HG03439 (cell line): ENCODE measurements at regions not wholly inside any gene's neighbourhood (a gene's known extent, or its start where the extent isn't known, plus 50 kb on each side); places are given as distances from the start of the nearest gene placed in this dataset.

Experiments used
- ATAC-seq: cut with Tn5 transposase; IDR thresholded peaks from one replicate; pipeline ENCODE4 v1.9.1; 2021; ENCODE audit warnings: mild to moderate bottlenecking, moderate library complexity; ENCODE audit not compliant: unreplicated experiment

DNA sequence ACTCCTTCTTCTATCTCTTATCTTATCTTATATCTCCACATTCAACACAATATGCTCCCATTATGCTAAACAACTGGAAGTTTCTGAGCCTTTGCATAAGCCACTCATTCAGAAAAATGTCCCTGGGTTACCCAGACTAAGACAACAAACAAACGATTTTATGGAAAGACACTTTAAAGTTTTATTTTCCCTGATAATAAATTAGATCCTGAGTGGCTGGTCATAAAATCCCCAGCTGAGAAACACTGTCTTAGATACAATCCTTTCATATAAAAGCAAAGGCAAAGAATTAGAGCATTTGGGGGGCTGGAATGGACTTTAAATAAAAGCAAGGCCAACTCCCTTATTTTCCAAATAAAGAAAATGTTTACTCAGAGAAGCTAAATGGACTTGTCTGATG is 322.3 kb downstream of the GBE1 start:
- no peak for ATAC-seq

DNA sequence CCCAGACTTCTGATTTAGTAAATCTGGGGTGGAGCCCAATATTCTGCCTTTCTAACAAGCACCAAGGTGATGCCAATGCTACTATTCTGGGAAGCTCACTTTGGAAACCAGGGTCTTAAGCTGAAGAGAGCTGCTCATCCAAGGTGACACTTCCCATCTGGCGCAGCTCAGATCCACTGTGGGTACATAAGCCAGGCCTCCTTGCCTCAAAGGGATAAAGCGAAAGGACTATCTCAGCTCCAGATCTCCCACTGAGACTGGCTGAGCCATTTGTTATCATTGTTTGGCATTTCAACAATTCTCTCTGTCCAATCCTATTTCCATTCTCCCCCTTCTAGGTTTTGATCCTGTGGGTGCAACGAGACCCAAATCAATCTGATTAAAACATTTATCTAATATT is 323.8 kb downstream of the GBE1 start:
- ATAC-seq, result no peak

DNA sequence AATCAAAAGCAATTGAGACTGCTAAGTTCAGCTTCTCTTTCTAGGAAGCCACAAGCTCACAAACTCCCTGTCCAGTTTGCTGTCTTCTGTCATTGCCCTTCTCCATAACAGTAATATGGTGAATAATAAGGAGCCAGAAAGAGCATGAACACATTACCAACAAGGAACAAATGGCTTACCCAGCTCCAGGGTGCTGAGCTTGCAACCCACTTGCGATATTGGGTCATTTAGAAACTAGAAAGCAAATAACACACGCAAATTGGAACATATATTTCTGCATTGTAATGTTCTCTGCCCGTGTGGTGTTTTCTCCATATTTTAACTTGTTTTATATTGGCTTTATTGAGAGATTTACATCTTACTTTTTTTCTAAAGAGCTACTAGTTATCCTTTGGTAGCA is 325.3 kb downstream of the GBE1 start:
- no peak for ATAC-seq

DNA sequence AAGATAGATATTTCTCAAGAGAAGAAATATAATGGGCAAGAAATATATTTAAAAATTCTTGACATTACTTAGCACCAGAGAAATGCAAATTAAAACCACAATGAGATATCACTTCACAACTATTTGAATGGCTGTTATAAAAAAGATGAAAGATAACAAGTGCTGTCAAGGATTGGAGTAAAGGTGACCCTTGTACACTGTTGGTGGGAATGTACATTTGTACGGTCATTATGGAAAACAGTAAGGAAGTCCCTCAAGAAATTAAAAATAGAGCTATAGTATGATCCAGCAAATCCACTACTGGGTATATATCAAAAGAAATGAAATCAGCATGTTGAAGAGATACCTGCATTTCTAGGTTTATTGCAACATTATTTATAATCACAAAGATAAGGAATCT is 326.4 kb downstream of the GBE1 start:
- ATAC-seq, result no peak

DNA sequence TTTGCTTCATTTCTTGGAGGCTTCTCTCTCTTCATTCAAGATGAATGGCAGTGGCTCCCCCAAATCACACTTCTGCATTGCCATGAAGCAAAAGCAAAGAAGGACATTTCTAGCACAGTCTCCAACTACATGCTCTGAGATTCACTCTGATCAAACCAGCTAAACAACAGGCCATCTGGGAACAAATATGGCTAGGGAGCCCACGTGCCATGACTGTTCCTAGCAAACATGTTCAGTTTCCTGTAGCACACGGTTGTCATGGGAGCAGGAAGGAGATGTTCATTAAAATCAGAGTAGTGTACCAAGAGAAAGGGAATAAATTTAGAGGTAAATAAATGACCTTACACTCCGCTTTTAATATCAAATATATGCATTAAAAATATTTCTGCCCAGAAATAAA is 327.3 kb downstream of the GBE1 start:
- no peak for ATAC-seq

DNA sequence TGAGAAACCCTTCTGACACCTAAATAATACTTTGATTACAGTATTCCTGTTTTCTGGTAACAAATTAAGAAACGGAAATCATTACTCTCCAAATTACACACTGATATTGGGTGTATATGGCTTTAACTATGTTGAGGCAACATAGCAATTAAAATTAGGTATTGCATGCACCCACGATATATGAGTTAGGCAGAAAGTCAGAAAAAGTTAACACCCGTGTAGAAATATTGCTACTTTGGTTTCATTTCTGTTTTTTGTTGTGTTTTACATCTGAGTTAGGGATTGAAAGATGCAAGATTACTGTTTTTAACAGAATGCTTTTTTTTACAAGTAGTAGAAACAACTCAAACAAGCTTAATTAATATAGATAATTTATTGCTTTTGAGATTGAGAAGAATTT is 327.8 kb downstream of the GBE1 start:
- no peak for ATAC-seq

DNA sequence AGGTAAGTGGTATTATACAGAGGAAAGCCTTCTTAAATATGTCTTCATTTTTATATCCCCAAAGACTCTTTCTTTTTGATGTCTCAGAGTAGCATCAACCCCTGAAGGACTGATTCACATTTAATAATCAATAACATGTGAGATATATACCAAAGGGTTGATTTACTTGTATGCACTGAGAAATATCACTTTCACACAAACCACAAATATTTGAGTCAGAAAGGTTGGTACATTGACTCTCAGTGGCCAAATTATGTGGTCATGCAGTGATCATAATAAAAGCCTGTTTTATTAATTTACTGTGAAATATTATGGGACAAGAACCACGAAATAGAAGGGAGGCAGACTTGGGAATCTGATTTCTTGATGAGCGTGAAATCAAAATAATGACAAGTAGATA is 329.0 kb downstream of the GBE1 start:
- ATAC-seq, result no peak

DNA sequence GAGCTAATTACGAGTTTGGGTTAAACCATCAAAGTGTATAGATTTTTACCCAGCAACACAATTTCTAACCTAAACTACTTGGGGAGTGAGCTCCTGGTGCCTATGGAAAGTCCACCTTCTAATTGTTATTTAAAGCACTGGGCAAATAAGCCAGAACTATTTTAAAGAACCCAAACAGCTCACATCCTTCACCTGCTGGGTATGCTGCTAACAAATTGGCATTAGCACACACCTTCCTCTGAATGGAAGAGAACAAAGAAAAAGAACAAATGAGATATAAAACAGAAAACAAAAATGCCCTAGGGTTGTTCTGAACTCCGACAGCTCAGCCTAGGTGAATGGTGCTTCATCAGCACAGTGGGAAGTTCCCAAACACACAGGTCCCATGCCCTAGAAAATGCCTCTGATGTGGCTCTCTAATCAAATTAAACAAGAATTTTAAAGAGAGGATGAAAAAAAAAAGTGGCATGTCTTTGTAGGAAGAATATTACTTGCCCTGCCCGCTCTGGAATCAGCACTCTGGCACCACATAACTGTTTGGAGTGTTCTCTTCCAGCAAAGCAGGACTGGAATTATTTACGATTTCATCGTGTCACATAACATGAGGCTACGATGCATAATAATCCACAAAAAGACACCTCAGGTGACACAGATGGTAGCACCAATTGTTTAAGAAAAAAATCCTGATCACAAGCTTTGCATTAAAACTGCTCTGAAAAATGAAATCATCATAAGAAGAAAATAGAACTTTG is 334.4 kb downstream of the GBE1 start:
- no peak for ATAC-seq

DNA sequence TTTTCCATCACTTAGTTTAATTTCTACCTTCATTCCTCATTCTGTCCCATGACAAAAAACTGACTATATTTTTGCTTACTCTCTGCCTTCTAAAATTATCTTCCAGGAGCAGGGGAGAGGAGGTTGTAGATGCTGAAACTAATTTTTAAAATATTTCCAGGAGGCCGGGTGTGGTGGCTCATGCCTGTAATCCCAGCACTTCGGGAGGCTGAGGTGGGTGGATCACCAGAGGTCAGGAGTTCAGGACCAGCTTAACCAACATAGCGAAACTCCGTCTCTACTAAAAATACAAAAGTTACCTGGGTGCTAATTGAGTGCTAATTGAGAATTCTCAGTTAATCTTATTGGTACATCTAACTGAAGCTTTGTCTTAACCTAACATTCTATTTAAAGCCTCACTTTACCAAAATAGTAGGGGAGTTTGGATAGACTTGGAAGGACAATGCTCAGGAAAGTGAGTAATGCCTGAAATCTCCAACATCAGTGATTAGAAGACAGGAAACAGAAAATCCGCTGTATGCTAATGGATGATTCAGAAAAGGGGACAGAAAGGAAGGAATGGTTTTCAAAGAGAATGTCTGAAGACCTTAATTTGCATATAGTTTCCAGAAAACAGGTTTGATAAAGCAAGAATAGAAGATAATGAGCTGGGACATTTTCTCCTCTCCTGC is 336.1 kb downstream of the GBE1 start:
- ATAC-seq, result no peak

DNA sequence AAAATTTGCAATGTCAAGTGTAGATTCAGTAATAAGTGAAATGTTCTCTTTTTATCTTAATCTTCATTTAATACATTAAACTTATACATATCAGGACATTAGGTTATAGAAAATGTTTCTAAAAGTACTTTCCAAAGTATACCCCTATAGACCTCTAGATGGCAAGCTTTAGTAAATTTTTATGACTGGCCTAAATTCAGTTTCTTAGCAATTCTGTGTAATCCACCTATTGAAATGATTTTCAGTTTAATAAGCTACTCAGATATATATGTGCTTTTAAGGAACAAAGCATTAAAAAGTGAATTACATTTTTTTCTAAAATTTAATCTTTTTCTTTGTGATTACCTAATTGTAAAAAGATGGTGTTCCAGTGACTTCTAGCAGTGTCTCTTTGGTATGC is 342.2 kb downstream of the GBE1 start:
- no peak for ATAC-seq

DNA sequence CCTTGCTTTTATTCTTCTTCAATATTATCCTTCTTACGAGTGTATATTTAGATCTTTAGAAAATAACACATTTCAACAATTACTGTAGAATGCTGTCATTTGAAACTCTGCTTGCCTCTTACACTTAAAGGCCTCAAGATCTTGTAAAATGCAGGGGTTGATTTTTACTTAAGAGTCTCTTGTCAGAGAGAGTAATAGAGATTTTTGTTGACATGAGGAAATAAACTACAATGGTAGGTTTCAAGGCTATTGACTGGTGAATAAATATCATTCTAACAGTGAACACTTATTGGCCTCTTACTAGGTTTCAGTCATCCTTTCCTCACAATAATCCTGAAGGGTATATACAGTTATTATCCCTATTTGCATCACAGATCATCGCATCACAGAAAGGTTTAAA is 344.6 kb downstream of the GBE1 start:
- ATAC-seq, result no peak

DNA sequence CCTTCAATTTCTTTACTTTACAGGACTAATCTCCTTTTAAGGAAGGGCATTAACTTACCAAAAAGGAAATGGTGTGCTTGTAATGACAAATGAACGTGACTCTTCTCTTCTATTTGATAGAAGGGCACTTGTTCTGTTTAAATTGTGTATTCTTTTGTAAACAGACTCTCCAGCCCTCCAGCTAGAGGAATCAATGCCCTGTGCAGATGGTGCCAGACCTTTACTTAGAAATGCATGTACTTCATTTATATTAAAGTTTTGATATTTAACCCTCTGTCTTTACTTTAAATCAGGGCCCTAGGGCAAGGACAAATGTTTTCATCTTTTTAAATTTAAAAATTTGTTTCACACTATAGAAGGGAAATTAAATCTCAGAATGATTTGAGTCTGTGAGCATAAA is 355.1 kb downstream of the GBE1 start:
- no peak for ATAC-seq

DNA sequence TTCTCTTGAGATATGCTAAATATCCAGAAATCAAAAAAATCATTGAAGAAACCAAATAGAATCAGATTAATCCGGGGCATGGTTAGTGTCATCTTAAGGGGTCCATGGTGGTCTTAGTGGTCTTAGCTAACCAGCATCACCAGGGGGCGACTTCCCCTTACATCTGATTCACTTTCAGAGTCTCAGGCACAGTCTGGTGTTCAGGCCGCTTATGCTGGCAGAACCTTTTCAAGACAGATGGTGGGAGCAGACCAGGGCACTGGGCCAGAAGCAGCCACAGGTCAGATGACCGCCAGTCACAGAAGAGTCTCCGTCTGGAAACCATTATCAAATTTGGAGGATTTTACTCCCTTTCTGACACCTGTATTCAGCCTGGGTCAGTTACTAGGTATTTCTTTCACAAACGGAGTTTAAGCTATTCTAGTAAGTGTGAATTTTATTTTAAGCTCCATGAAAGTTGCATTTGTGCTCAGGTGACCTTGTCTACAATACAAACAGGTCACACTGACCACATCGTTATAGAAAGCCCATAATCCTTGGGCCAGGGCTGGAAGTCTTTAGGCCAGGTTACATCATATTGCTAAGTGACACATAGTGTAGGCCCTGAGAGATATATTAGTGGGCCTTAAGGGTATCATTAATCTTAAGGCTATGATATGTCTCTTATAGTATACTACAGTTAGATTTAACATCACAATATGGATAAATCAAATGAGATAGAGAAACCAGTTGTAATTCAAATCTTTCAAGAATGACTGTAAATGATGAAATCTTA is 365.5 kb downstream of the GBE1 start:
- no peak for ATAC-seq

DNA sequence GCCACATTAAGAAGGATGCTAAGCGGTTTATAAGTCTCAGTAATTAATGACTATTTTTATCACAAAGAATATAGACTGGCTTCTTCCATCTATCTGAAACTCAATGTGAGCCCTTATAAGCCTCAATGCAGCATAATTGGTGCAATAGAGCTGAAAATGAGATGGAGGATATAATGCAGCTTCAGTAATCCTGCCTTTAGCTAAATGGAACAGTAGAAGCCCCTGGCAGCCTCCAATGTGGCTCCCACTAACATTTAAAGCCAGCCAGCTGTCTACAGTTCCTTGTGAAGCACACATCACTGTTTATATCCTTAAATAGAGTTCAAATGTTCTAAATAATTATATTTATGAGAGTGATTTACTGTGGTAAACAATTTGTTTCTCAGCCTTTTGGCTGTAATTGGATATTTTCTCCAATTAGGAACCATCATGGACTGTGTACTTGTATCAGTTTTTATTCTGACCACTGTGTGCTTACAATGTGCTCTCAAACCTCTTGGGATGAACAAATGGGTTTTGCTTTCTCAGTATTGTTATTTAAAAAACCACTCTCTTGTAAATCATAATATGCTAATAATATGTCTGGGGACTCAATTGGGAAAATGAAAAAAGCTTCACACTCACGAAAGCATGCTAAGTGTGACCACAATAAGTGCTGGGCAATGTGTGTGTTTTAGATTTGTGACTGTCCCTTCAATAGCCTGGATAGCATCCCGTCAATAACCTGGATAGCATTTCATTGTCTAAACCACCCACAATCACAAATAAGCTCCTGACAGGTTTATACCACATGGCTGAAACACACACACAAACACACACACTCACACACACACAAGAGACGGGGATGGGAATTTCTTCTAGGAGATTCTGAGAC is 366.6 kb downstream of the GBE1 start:
- ATAC-seq, result no peak

DNA sequence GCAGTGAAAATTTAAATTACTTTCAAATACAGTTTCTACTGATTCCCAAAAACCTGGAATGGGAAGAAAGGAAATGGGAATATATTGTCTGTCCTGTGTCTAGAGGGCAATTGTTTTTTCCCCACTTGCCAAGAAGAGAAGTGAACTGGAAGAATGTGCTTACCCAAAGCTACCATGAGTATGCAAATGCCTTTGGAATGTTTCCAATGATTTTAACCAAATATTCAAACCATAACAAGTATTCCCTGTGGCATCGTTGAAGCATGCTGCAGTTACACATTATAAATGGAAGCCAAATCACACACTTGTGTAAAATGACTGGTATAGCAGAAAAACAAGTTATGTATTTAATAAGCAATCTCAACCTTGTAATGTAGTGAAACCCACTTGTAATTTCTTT is 368.2 kb downstream of the GBE1 start:
- ATAC-seq, result no peak

DNA sequence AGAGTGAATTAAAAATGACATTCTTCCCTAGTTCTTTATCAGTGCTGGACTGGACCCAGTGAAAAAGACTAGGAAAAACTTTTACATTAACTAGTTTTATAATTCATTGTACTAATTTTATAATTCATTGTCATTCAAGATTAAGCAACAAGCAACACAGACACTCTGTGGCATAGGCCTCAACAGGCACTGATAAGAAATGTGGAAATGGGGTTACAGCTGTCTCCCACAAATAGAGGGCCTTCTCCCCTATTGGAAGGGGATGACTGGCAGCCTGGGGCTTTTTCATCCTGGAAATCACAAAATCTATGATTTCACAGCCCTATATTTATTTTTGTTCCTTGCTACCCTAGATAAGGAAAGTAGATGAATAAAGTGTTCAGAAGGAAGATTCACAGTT is 370.6 kb downstream of the GBE1 start:
- no peak for ATAC-seq

DNA sequence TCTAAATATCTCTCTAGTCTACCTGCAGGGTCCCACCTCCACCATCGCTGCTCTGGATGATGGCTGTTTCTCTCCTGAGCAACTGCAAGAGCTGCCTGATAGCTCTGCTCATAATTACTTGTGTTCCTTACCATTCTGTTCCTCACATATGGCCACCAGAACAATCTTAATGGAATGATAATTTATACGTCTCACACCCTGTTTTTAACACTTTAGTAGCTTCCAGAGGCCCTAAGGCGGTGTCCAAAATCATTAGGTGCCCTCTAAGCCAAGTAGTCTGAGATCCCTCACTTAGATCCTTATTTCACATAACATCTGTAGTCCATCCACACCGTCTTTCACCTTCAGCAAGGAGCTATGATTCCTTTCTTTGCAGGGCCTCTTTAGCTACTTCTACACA is 373.3 kb downstream of the GBE1 start:
- no peak for ATAC-seq

DNA sequence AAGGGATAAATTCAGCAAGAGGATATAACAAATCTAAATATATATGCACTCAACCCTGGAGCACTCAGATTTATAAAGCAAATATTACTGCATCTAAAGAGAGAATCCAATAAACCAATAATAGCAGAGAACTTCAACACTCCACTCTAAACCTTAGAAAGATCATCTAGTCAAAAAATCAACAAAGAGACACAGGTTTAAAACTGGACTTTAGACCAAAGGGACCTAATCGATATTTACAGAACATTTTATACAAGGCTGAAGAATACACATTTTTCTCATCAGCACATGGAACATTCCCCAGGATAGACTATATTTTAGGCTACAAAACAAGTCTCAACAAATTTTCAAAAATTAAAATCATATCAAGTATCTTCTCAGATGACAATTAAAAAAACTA is 379.0 kb downstream of the GBE1 start:
- ATAC-seq, result no peak

DNA sequence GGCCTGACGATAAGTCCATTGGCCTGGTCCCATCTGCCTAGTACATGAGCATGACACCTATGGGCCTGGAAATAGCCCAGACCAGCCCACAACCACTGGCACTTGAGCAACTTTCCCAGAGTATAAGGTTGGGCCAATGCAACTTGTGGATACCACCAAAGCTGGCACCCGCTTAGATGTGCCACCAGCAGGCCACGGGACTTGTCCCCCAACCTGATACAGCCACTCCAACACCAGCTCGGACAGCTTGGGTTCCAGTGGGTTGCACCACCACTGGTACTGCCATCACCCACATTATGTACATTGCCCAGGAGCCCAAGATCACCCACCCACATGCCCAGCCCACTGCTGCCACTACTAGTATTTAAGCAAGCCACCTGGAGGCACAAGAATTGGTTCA is 381.2 kb downstream of the GBE1 start:
- no peak for ATAC-seq

DNA sequence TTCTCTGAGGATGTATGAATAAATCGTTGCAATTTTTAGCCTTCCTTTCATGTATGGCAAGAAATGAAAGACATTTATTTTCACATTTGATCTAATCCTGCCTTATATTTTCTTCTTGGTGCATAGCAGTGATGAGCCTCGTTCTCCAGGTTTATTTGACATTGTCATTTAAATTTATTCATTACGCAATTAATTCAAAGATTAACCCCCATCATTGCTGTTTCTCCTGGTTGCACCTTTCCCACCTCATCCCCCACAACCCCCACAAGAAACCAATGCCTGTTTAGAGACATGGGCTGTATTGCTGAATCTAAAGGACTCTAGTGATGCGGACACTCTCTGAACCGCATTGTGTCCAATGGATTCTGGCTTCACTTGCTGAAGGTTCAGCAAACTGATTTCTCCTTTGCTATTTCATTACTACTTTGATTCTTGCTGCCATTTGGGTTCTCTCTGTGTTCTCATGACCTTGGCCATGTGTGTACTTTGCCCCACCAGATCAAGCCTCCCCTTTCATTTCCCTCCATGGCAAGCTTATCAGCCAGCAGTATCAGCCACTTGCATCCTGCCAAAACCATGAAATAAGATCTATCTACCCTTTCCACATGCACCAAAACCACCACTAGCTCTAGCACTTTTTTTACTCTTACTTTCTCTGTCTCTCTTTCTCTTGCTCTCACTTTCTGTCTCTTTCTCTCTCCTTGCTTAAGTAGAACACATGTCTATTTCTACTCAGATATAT is 382.7 kb downstream of the GBE1 start:
- ATAC-seq, result no peak
